Vagina (tissue), 2 donors: ENCODE measurements at regions not wholly inside any gene's neighbourhood (a gene's known extent, or its start where the extent isn't known, plus 50 kb on each side); places are given as distances from the start of the nearest gene placed in this dataset.

Source experiments
- DNase-seq, 2 donors: peaks; one replicate each; pipeline ENCODE4 v3.0.0-alpha.2; 2017; ENCODE audit errors: extremely low spot score in 2 of 2
- H3K27ac ChIP-seq: fragments of 200-600 bp; sonication (generic); one replicate; pipeline ENCODE4 v1.5.1; 2019
- H3K27me3 ChIP-seq: fragments of 200-600 bp; sonication (generic); one replicate; pipeline ENCODE4 v1.5.1; 2019
- H3K36me3 ChIP-seq, 2 donors: fragments of 200-600 bp; sonication (generic); one replicate each; pipeline ENCODE4 v1.5.1; 2017 to 2019
- H3K4me1 ChIP-seq: fragments of 200-600 bp; sonication (generic); one replicate; pipeline ENCODE4 v1.5.1; 2019
- H3K4me3 ChIP-seq, 2 donors: fragments of 200-600 bp; sonication (generic); 1 replicate in 1 of 2; 2 replicates in 1 of 2; pipeline ENCODE4 v1.5.1; 2016 to 2019
- H3K9me3 ChIP-seq: fragments of 200-600 bp; sonication (generic); one replicate; pipeline ENCODE4 v1.5.1; 2019
- CTCF ChIP-seq, 3 experiments: fragments of 450-650 bp in 2 of 3; fragments of 200-600 bp in 1 of 3; sonication (generic) in 1 of 3; IDR thresholded peaks; one replicate each; pipeline ENCODE4 v1.5.1; 2017 to 2019; ENCODE audit warnings: antibody characterized with exemption in 3 of 3, mild to moderate bottlenecking in 2 of 3, moderate library complexity in 2 of 3
- POLR2A ChIP-seq, 2 donors: fragments of 450-650 bp; IDR thresholded peaks; one replicate each; pipeline ENCODE4 v1.6.1; 2017; ENCODE audit warnings: antibody characterized with exemption in 2 of 2, mild to moderate bottlenecking in 2 of 2, moderate library complexity in 2 of 2
- POLR2AphosphoS5 ChIP-seq, 2 donors: sonication (generic); formaldehyde crosslinking; IDR thresholded peaks; one replicate each; pipeline ENCODE4 v1.9.0; 2017; ENCODE audit warnings: antibody characterized with exemption in 2 of 2, mild to moderate bottlenecking in 2 of 2, low read depth in 1 of 2; ENCODE audit not compliant: insufficient read depth in 1 of 2
- intact Hi-C: fragments of 100-400 bp; cut with DNase I; formaldehyde crosslinking; loops from one replicate; pipeline ENCODE4 v1.15.1; 2023

- Histone ChIP-seq H3K9me3 (no peaks in the 10 kb centered on the region), H3K27ac (no peak overlapping the region), H3K4me3 (no peak overlapping the region), H3K4me1 (no peaks in the 10 kb centered on the region), H3K36me3 (no peaks in the 10 kb centered on the region), H3K27me3 (no peaks in the 10 kb centered on the region)
- intact Hi-C loops = no loop called here
- no peak for DNase-seq
- TF ChIP-seq POLR2A (IDR thresholded peaks at IDR 0.05) = no peak
- TF ChIP-seq POLR2AphosphoS5 (IDR thresholded peaks at IDR 0.05; ENCODE audit: insufficient read depth in 1 of 2, low read depth in 1 of 2) = no peak
- no peak for TF ChIP-seq CTCF (IDR thresholded peaks at IDR 0.05)
These were observed 286.3 kb downstream of the RAP2B start for GRCh38 chr3:153448151-153448829.

GRCh38 chr3:153456833-153457545, 295.0 kb downstream of the RAP2B start:
- DNase-seq = no peak
- Histone ChIP-seq H3K27me3 (no peaks in the 10 kb centered on the region), H3K36me3 (no peaks in the 10 kb centered on the region), H3K4me3 (no peak overlapping the region), H3K4me1 (no peaks in the 10 kb centered on the region), H3K27ac (no peak overlapping the region), H3K9me3 (no peaks in the 10 kb centered on the region)
- intact Hi-C loops = no loop called here
- no peak for TF ChIP-seq POLR2AphosphoS5 (IDR thresholded peaks at IDR 0.05; ENCODE audit: insufficient read depth in 1 of 2, low read depth in 1 of 2)
- no peak for TF ChIP-seq CTCF (IDR thresholded peaks at IDR 0.05)
- TF ChIP-seq POLR2A (IDR thresholded peaks at IDR 0.05) = no peak

- Histone ChIP-seq H3K27me3 (no peaks in the 10 kb centered on the region), H3K36me3 (no peaks in the 10 kb centered on the region), H3K27ac (no peak overlapping the region), H3K4me3 (no peak overlapping the region), H3K4me1 (no peaks in the 10 kb centered on the region), H3K9me3 (no peaks in the 10 kb centered on the region)
- intact Hi-C loops = no loop called here
- DNase-seq = no peak
- TF ChIP-seq POLR2A (IDR thresholded peaks at IDR 0.05) (no peak), CTCF (IDR thresholded peaks at IDR 0.05) (no peak), POLR2AphosphoS5 (IDR thresholded peaks at IDR 0.05; ENCODE audit: insufficient read depth in 1 of 2, low read depth in 1 of 2) (no peak)
These were observed 296.9 kb downstream of the RAP2B start for GRCh38 chr3:153458881-153459280.

- TF ChIP-seq POLR2AphosphoS5 (IDR thresholded peaks at IDR 0.05; ENCODE audit: insufficient read depth in 1 of 2, low read depth in 1 of 2) (no peak), CTCF (IDR thresholded peaks at IDR 0.05) (no peak), POLR2A (IDR thresholded peaks at IDR 0.05) (no peak)
- Histone ChIP-seq H3K4me1 (no peaks in the 10 kb centered on the region), H3K36me3 (no peaks in the 10 kb centered on the region), H3K27ac (no peak overlapping the region), H3K9me3 (no peaks in the 10 kb centered on the region), H3K4me3 (no peak overlapping the region), H3K27me3 (no peaks in the 10 kb centered on the region)
- DNase-seq = no peak
- intact Hi-C loops = no loop called here
These were observed 300.5 kb downstream of the RAP2B start for GRCh38 chr3:153462545-153462944.

- no peaks in the 10 kb centered on the region for H3K4me1 ChIP-seq
- H3K36me3 ChIP-seq = no peaks in the 10 kb centered on the region
- no peak overlapping the region for H3K27ac ChIP-seq
- no peaks in the 10 kb centered on the region for H3K27me3 ChIP-seq
- H3K4me3 ChIP-seq = no peak overlapping the region
- intact Hi-C loops = no loop called here
- no peak for DNase-seq
- H3K9me3 ChIP-seq = no peaks in the 10 kb centered on the region
- no peak for TF ChIP-seq POLR2A (IDR thresholded peaks at IDR 0.05)
- TF ChIP-seq POLR2AphosphoS5 (IDR thresholded peaks at IDR 0.05; ENCODE audit: insufficient read depth in 1 of 2, low read depth in 1 of 2) = no peak
- no peak for TF ChIP-seq CTCF (IDR thresholded peaks at IDR 0.05)
These were observed 301.9 kb downstream of the RAP2B start for GRCh38 chr3:153463895-153464294.
